ENCODE measurements at regions not wholly inside any gene's neighbourhood (a gene's known extent, or its start where the extent isn't known, plus 50 kb on each side); places are given as distances from the start of the nearest gene placed in this dataset.

GRCh38 chr1:208420696-208421095, 176.5 kb upstream of the PLXNA2 start:
- TF ChIP-seq CREB1 (IDR thresholded peaks at IDR 0.05; ENCODE audit: low read depth): no peak
- no peak for TF ChIP-seq TAF1 (IDR thresholded peaks at IDR 0.05; ENCODE audit: low read depth)
- no peak for TF ChIP-seq EP300 (IDR thresholded peaks at IDR 0.05; ENCODE audit: borderline replicate concordance)
- TF ChIP-seq NFIC (IDR thresholded peaks at IDR 0.05): no peak
- TF ChIP-seq FOXM1 (IDR thresholded peaks at IDR 0.05; ENCODE audit: borderline replicate concordance, low read depth): no peak
- TF ChIP-seq MAX (IDR thresholded peaks at IDR 0.05): no peak
- TF ChIP-seq REST (IDR thresholded peaks at IDR 0.05; ENCODE audit: low read depth): no peak
- no peak for TF ChIP-seq TCF12 (IDR thresholded peaks at IDR 0.05; ENCODE audit: low read depth)
- TF ChIP-seq CEBPB (IDR thresholded peaks at IDR 0.05): no peak
- no peak for TF ChIP-seq ZBTB7A (IDR thresholded peaks at IDR 0.05; ENCODE audit: low read depth)
- no peak for TF ChIP-seq USF1 (IDR thresholded peaks at IDR 0.05)
- no peak for TF ChIP-seq TEAD4 (IDR thresholded peaks at IDR 0.05)

All from Ishikawa (cell line).